GM12875 (cell line): ENCODE measurements at regions not wholly inside any gene's neighbourhood (a gene's known extent, or its start where the extent isn't known, plus 50 kb on each side); places are given as distances from the start of the nearest gene placed in this dataset.

ENCODE experiments used
- H3K4me3 ChIP-seq: one replicate; pipeline ENCODE4 v1.5.1; 2011; ENCODE audit warnings: low read depth, low read length, control low read depth
- CTCF ChIP-seq: IDR thresholded peaks from 2 replicates; pipeline ENCODE4 v1.5.1; 2011; ENCODE audit warnings: low read depth, mild to moderate bottlenecking, control low read depth, inconsistent platforms, low read length, moderate library complexity, borderline replicate concordance; ENCODE audit not compliant: insufficient read depth

- no peak for TF ChIP-seq CTCF
- H3K4me3 ChIP-seq, result no peak overlapping the region
Measured at GRCh38 chr6:43989581-43990146, 137.6 kb downstream of the MRPL14 start.

GRCh38 chr6:43988801-43989200, 138.5 kb downstream of the MRPL14 start:
- TF ChIP-seq CTCF, result no peak
- H3K4me3 ChIP-seq, result no peak overlapping the region

- no peak for TF ChIP-seq CTCF
Measured at GRCh38 chr6:43987838-43988439, 139.3 kb downstream of the MRPL14 start.

GRCh38 chr6:43986177-43986825, 141.0 kb downstream of the MRPL14 start:
- no peak for TF ChIP-seq CTCF
- no peak overlapping the region for H3K4me3 ChIP-seq

More at GRCh38 chr6:43987838-43988439, 139.3 kb downstream of the MRPL14 start:
- no peak overlapping the region for H3K4me3 ChIP-seq

- no peak for TF ChIP-seq CTCF
- no peak overlapping the region for H3K4me3 ChIP-seq
Measured at GRCh38 chr6:43985329-43985728, 141.9 kb downstream of the MRPL14 start.

- no peak for TF ChIP-seq CTCF
- H3K4me3 ChIP-seq, result no peak overlapping the region
Measured at GRCh38 chr6:43984442-43985321, 142.6 kb downstream of the MRPL14 start.
